IPS-NIHi7 (cell line): ENCODE measurements at regions not wholly inside any gene's neighbourhood (a gene's known extent, or its start where the extent isn't known, plus 50 kb on each side); places are given as distances from the start of the nearest gene placed in this dataset.

Source experiments
- DNase-seq: peaks from one replicate; pipeline ENCODE4 v3.0.0; 2012; ENCODE audit warnings: mixed read lengths; ENCODE audit errors: extremely low spot score

GRCh38 chr5:26231316-26231715, 807.1 kb downstream of the CDH9 start:
- DNase-seq = no peak

DNA sequence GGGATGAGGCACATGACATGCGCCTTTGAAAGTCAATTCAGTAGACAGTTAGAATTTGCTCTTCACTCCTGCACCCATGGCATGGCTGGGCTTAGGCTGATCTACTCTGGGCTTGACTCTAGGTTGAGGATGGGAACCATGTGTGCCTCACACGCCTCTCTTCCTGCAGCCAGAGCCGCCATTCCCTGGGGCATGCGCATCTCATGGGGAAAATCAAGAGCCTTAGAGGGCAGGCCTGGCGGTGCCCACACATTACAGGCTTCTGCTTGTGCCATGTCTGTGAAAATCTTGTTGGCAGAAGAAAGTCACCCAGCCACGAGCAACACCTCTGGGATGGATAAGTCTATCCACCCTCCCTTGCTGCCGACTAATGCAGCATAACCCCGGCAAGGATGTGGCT, 808.5 kb downstream of the CDH9 start:
- DNase-seq = no peak

DNA sequence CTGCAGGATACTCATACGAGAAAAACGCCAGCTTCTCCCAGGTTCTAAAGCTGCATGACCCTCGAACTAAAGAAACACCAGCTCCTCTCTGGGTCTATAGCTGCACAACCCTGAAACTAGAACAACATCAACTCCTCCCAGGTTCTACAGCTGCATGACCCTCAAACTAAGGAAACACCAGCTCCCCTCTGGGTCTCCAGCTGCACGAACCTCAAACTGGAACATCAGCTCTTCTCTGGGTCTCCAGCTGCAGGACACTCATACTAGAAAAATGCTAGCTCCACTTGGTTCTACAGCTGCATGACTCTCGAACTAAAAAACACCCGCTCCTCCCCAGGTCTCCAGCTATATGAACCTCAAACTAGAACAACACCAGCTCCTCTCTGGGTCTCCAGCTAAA, 811.1 kb downstream of the CDH9 start:
- no peak for DNase-seq

DNA sequence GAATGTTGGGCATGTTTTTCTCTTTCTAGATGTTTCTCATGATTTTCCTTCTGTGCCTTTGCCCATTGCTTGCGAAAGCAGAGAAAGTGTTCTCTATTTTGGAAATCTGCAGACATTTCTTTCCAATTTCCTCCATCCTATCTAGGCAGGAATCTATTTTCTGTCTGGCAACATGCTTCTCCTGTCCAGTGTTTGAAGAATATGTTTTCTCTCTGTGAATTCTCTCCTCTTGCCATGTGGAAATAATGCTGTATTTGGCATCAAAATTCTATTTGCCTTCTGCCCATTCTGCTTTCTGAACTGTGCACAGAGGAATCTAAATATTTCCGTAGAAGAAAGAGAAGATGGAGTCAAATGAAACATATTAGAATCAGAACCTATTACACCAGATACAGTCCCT, 833.3 kb downstream of the CDH9 start:
- no peak for DNase-seq

GRCh38 chr5:26193626-26194025, 844.8 kb downstream of the CDH9 start:
- no peak for DNase-seq

- DNase-seq = no peak
Observed at GRCh38 chr5:26192486-26192885, 845.9 kb downstream of the CDH9 start.

DNA sequence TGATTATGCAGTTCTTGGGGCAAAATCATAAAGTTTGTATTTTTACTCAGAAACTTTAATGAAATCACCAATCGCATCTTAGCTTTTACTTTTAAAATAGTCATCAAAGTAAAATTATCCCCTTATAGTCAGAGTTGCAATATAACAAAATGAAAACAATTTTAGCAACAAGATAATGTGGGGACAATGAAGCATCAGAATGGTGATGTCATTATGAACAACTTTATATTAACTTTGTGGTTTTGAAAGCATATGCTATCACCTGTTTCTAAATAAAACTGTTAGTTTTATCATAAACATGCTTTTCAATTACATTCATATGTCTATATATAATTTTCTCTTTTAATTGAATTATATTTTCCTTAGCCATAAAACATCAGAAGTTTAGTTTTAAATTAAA, 856.8 kb downstream of the CDH9 start:
- DNase-seq = no peak

DNA sequence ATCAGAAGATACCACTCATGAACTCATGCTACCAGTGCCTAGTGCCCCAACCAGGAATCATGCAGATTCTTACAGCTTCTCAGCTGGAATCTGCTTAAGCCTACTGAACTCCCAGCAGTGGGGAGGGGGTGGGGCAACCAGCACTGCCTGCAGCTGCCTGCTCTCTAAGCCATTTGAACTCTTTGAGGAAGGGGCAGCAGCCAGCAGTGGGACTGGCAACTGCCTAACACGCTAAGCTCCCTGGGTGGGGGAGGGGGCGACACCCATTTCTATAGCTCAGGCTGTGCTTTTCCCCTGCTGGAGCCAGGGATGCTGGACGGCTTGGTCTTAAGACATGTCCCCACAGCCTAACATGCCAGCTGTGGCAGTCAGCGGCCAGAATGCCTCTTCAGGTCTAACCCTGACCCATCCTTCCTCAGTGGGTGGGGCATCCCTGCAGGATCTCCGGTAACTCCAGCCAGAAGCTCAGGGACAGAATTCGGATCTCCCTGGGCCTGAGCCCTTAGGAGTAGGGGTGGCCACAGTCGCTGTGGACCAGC, 889.7 kb downstream of the CDH9 start:
- no peak for DNase-seq

- DNase-seq = no peak
Observed at GRCh38 chr5:26143259-26143658, 895.1 kb downstream of the CDH9 start.

DNA sequence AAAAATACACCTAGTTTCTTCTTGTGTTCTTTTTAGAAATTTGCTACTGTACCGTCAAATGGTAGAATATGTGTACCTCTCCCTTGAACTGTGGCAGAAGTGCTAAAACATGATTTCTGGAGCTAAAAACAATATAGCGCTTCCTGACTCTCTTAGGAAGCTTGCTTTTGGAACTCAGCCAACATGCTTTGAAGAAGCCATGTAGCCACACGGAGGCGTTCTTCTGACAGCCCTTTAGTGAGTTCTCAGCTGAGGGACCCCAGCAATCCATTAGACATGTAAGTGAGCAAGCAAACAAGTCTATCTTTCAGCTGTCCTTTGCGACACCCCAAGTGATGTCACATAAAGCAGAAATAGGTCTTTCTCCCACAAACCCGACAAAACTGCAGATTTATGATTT, 917.0 kb downstream of the CDH9 start:
- DNase-seq = no peak

DNA sequence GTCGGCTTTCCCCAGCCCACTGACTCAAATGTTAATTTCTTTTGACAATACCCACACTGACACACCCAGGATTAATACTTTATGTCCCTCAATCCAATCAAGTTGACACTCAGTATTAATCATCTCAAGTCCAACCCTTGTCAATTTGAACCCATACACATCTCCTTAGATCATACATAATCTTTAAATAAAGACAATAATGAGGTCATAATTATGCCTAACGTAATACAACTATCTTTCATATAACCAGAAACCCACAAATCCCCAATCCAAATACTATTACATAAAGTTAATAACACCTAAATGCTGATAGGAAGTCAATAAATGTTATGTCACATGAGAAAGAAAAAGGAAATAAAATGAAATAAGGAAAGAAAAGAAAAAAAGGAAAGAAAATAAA, 934.2 kb downstream of the CDH9 start:
- no peak for DNase-seq

DNA sequence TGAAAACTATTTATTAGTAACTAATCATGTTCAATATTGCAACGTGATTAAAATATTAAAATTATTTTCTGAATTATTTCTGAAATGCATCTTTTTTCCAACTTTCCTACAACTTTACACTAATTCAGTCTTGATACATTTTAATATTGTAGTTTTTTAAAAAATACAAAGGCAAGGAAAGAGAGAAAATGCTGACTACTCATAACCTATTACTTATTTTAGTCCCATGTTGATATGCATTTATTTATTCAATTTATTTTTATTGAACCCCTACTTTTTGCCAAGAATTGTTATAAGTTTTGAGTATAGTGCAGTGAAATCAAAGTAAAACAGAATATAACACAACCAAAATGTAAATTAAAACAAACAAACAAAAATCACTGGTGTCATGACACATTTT, 978.2 kb downstream of the CDH9 start:
- no peak for DNase-seq

GRCh38 chr5:26054594-26054993, 983.8 kb downstream of the CDH9 start:
- no peak for DNase-seq

- no peak for DNase-seq
Observed at GRCh38 chr5:26034813-26035212, 1003.6 kb downstream of the CDH9 start.

DNA sequence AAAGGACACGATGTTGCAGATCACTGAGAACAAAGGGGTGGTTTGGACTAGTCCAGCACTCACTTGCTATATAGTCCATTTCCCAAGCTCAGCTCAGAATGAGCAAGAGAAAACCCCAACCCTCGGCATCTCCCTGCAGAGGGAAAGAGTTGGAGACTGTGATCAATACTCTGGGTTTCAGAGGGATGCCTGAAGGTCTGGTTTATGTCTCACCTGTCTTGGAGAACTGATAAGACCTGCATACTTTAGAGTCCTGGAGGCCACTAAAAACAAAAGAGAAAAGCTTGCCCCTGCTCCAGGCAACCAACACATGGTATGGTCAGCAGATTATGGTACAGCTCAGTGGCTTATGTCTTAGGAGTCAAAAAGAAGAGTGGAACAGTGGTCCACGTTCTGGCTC, 1006.9 kb downstream of the CDH9 start:
- no peak for DNase-seq

DNA sequence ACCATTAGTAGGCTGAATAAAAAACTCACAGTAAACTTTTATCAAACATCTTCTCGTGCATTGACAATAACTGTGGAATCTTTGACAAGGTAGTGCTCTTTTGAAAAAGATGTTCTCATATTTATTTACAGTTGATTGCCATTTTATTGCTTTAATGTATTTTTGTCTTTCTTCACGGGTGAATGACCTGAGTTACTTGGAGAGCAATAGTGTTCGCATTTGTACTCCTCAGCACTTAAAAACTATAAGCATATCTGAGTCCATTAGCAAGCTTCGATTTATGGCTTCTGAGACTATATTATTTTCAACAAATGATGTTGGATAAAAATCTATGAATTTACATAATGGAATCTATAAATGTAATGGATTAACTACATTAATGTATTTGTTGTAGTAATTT, 1012.3 kb downstream of the CDH9 start:
- DNase-seq = no peak

DNA sequence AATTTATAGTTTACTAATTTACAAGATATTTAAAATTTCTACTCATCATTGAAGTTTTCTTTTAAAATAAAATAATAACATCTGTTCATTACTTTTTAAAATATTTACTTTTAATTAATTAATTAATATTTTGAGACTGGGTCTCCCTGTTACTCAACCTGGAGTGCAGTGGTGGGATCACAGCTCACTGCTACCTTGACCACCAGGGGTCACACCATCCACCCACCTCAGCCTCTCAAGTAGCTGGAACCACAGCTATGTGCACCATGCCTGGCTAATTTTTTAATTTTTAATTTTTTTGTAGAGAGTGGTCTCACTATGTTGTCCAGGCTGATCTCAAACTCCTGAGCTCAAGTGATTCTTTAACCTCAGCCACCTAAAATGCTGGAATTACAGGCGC, 1013.6 kb downstream of the CDH9 start:
- no peak for DNase-seq

- DNase-seq = no peak
Observed at GRCh38 chr5:26023361-26023760, 1015.0 kb downstream of the CDH9 start.

GRCh38 chr5:26014206-26014605, 1024.2 kb downstream of the CDH9 start:
- DNase-seq = no peak

- DNase-seq = no peak
Observed at GRCh38 chr5:26012078-26012477, 1026.3 kb downstream of the CDH9 start.

DNA sequence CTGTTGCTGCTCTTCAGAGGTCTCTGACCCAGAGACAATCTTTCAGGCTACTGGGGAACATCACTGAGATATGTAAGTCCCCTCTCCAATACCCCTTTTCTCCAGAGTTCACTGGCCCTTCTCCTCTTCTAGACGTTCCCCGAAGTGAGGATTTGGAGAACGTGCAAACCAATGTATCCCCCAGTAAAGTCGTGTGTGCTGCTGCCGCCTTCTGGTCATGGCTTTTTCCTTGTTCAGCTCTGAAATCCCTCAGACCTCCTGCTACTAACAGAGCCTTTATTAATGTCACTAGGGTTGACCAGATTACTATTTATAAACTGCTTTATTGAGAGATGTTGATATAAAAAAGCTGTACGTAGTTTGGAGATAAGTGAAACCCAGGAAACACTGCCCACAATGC, 1028.6 kb downstream of the CDH9 start:
- no peak for DNase-seq

GRCh38 chr5:26003966-26004365, 1034.4 kb downstream of the CDH9 start:
- no peak for DNase-seq

GRCh38 chr5:25995209-25995608, 1043.2 kb downstream of the CDH9 start:
- no peak for DNase-seq

DNA sequence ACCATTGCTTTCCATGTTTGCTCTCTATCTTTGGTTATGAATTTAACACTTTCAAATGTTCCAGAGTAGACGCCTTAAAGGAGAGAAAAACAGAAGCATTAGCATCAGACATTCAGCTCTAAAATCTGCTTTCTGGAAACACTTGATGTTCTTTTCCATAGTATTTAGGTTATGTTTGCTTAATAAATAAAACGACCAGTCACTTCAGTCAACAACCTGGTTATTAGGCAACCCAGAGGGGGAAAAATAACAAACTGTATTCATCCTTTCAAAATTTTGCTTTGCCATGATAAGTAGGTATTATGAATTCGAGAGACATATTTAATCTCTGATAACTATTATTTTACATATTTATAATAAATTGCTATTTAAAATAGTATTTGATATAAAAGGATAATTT, 1044.7 kb downstream of the CDH9 start:
- DNase-seq = no peak

DNA sequence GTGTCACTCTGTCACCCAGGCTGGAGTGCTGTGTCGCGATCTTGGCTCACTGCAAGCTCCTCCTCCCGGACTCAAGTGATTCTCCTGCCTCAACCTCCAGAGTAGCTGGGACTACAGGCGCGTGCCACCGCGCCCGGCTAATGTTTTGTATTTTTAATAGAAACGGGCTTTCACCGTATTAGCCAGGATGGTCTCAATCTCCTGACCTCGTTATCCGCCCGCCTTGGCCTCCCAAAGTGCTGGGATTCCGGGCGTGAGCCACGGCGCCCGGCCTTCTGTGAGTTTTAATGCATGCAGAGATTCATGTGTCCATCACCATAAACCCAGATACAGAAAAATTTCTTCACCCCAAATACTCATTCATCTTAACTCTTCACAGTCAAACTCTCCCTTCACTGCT, 1046.7 kb downstream of the CDH9 start:
- DNase-seq = no peak
